OCI-LY1 (cell line): ENCODE measurements at regions not wholly inside any gene's neighbourhood (a gene's known extent, or its start where the extent isn't known, plus 50 kb on each side); places are given as distances from the start of the nearest gene placed in this dataset.

ENCODE experiments used
- H2AFZ ChIP-seq: fragments of 200-600 bp; sonication (generic), shearing (Covaris generic); 2 replicates; pipeline ENCODE4 v1.6.0; 2014; ENCODE audit warnings: antibody characterized with exemption, mild to moderate bottlenecking, low read length
- H3F3A ChIP-seq: fragments of 200-600 bp; sonication (generic), shearing (Covaris generic); 2 replicates; pipeline ENCODE4 v1.6.0; 2014; ENCODE audit warnings: mild to moderate bottlenecking, antibody characterized with exemption, low read length, moderate library complexity; ENCODE audit not compliant: insufficient read depth
- H3K27ac ChIP-seq: fragments of 200-600 bp; sonication (generic); 2 replicates; pipeline ENCODE4 v1.5.1; 2014; ENCODE audit warnings: low read length, mixed run types, mild to moderate bottlenecking, low read depth; ENCODE audit not compliant: poor library complexity, severe bottlenecking
- H3K27me3 ChIP-seq: fragments of 200-600 bp; sonication (generic); 2 replicates; pipeline ENCODE4 v1.6.0; 2014; ENCODE audit warnings: antibody characterized with exemption, mild to moderate bottlenecking, low read length, moderate library complexity; ENCODE audit not compliant: insufficient read depth
- H3K36me3 ChIP-seq: fragments of 200-600 bp; sonication (generic); 2 replicates; pipeline ENCODE4 v1.6.1; 2014; ENCODE audit warnings: mild to moderate bottlenecking, antibody characterized with exemption, low read length, moderate library complexity, mixed read lengths; ENCODE audit not compliant: insufficient read depth
- H3K4me1 ChIP-seq: fragments of 200-600 bp; sonication (generic); 2 replicates; pipeline ENCODE4 v1.5.1; 2014; ENCODE audit warnings: mild to moderate bottlenecking, low read length, moderate library complexity; ENCODE audit not compliant: insufficient read depth, severe bottlenecking
- H3K4me2 ChIP-seq: fragments of 200-600 bp; sonication (generic), shearing (Covaris generic); 2 replicates; pipeline ENCODE4 v1.6.1; 2014; ENCODE audit warnings: low read length
- H3K4me3 ChIP-seq: fragments of 200-600 bp; sonication (generic); 2 replicates; pipeline ENCODE4 v1.5.1; 2014; ENCODE audit warnings: low read length, low read depth, mild to moderate bottlenecking, mixed read lengths; ENCODE audit not compliant: poor library complexity, severe bottlenecking
- H3K79me2 ChIP-seq: fragments of 200-600 bp; shearing (Covaris generic); 2 replicates; pipeline ENCODE4 v1.6.1; 2016; ENCODE audit warnings: mixed run types, low read length, mixed read lengths; ENCODE audit not compliant: insufficient read depth
- H3K9ac ChIP-seq: fragments of 200-600 bp; sonication (generic), shearing (Covaris generic); 2 replicates; pipeline ENCODE4 v1.6.1; 2014; ENCODE audit warnings: mild to moderate bottlenecking, low read length, mixed read lengths
- H3K9me2 ChIP-seq: fragments of 200-600 bp; sonication (generic), shearing (Covaris generic); 2 replicates; pipeline ENCODE4 v1.6.1; 2014; ENCODE audit warnings: low read depth, mild to moderate bottlenecking, low read length, mixed read lengths
- H3K9me3 ChIP-seq: fragments of 200-600 bp; shearing (Covaris generic); 2 replicates; pipeline ENCODE4 v1.6.1; 2014; ENCODE audit warnings: low read length, mixed read lengths
- H4K20me1 ChIP-seq: fragments of 200-600 bp; sonication (generic), shearing (Covaris generic); 2 replicates; pipeline ENCODE4 v1.6.0; 2016; ENCODE audit warnings: mild to moderate bottlenecking, low read length; ENCODE audit not compliant: insufficient read depth
- CTCF ChIP-seq: fragments of 200-600 bp; sonication (generic), shearing (Covaris generic); IDR thresholded peaks from 2 replicates; pipeline ENCODE4 v1.5.1; 2017; ENCODE audit warnings: mild to moderate bottlenecking, antibody characterized with exemption, low read length, moderate library complexity, mixed read lengths
- EZH2 ChIP-seq: fragments of 200-600 bp; sonication (generic), shearing (Covaris generic); IDR thresholded peaks from 2 replicates; pipeline ENCODE4 v1.8.0; 2017; ENCODE audit warnings: borderline replicate concordance, mixed run types, mild to moderate bottlenecking, antibody characterized with exemption, low read length, moderate library complexity, mixed read lengths

DNA sequence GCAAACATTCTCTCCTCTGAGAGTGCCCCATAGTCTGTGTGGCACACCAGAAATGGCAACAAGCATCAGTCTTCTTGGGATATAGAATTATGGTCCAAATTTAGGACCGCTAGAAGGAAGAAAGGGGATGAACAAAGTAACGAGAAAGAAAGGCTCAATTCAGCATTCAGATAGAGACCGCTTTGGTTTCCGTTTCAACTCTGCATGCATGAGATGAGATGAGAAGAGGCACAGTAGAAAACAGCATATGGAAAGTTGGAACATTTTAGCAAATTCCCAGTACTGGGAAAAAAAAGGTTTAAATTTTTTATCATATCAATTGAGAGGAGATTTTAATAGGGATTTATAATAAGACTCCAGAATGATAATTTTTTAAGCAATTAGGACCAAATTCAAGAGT, 595.5 kb upstream of the CHRM3 start:
- Histone ChIP-seq H3K4me1 (no peaks in the 10 kb centered on the region), H3K36me3 (no peaks in the 10 kb centered on the region), H3K27ac (no peak overlapping the region), H3K4me3 (no peak overlapping the region), H3K9me2 (no peaks in the 10 kb centered on the region), H3K27me3 (no peaks in the 10 kb centered on the region), H3K4me2 (no peak overlapping the region), H3K9ac (no peak overlapping the region), H3K9me3 (no peaks in the 10 kb centered on the region), H4K20me1 (no peaks in the 10 kb centered on the region), H2AFZ (no peak overlapping the region), H3K79me2 (no peaks in the 10 kb centered on the region), H3F3A (no peaks in the 10 kb centered on the region)
- TF ChIP-seq CTCF (no peak), EZH2 (no peak)

DNA sequence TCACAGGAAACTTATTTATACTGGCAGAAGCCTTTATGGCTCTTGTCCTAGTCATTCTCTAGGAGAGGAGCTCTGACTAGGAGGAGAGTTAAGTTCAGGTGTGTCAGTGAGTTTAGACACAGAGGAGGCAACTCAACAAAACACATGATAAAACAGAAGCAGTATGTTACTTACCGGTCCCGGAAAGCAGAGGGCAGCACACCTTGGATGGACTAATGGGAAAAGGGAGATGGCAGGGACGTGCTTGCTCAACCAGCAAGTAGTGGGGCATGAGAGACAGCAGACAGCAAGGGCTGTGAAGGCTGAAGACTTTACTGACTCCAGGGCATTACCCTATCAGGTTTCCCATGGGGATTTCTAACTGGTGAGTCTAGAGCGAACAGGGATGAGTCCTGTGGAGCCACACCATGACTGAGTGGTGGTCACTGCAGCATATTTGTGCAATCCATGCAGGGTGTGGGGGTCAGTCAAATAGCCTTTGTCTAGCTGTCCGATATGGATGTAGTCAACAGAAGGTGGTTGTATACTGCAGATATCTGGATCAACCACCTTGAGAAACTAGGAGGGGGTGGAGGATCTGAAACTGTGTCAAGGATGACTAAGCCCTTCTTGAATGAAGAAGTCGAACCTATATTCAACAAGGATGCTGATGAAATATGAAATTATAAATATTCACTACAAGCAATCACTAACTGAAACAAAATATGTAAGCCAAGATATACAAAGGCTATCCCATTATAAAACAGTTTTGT, 596.3 kb upstream of the CHRM3 start:
- no peaks in the 10 kb centered on the region for H3K4me1 ChIP-seq
- H3K36me3 ChIP-seq = no peaks in the 10 kb centered on the region
- no peak overlapping the region for H3K4me2 ChIP-seq
- no peaks in the 10 kb centered on the region for H3K79me2 ChIP-seq
- no peaks in the 10 kb centered on the region for H3K9me2 ChIP-seq
- no peaks in the 10 kb centered on the region for H4K20me1 ChIP-seq
- no peaks in the 10 kb centered on the region for H3K27me3 ChIP-seq
- H3K9ac ChIP-seq = no peak overlapping the region
- no peak overlapping the region for H3K27ac ChIP-seq
- no peak overlapping the region for H2AFZ ChIP-seq
- H3K4me3 ChIP-seq = no peak overlapping the region
- TF ChIP-seq EZH2 = no peak
- no peak for TF ChIP-seq CTCF
- H3K9me3 ChIP-seq = no peaks in the 10 kb centered on the region
- H3F3A ChIP-seq = no peaks in the 10 kb centered on the region

- H3K27me3 ChIP-seq = no peaks in the 10 kb centered on the region
Measured at GRCh38 chr1:238787471-238787870, 598.9 kb upstream of the CHRM3 start.

More at GRCh38 chr1:238787471-238787870, 598.9 kb upstream of the CHRM3 start:
- Histone ChIP-seq H4K20me1 (no peaks in the 10 kb centered on the region), H3K4me1 (no peaks in the 10 kb centered on the region), H3K4me3 (no peak overlapping the region), H3K27ac (no peak overlapping the region), H3K9ac (no peak overlapping the region), H2AFZ (no peak overlapping the region), H3K4me2 (no peak overlapping the region), H3K9me2 (no peaks in the 10 kb centered on the region), H3K9me3 (no peaks in the 10 kb centered on the region), H3K79me2 (no peaks in the 10 kb centered on the region), H3K36me3 (no peaks in the 10 kb centered on the region), H3F3A (no peaks in the 10 kb centered on the region)
- no peak for TF ChIP-seq EZH2
- no peak for TF ChIP-seq CTCF
